HG02588 (cell line): ENCODE measurements at regions not wholly inside any gene's neighbourhood (a gene's known extent, or its start where the extent isn't known, plus 50 kb on each side); places are given as distances from the start of the nearest gene placed in this dataset.
"Not testable (repeated sequence)": the region's sequence is repeated elsewhere in the genome, so short reads cannot be mapped to it uniquely, and the experiment has no call there.

Experiments used
- ATAC-seq: cut with Tn5 transposase; IDR thresholded peaks from one replicate; pipeline ENCODE4 v1.9.1; 2021; ENCODE audit warnings: mild to moderate bottlenecking, moderate library complexity; ENCODE audit not compliant: unreplicated experiment

GRCh38 chr17:51347851-51348584, 87.7 kb downstream of the UTP18 start:
- no peak for ATAC-seq

GRCh38 chr17:51351080-51351479, 90.7 kb downstream of the UTP18 start:
- no peak for ATAC-seq

GRCh38 chr17:51351890-51352289, 91.5 kb downstream of the UTP18 start:
- ATAC-seq: no peak

- ATAC-seq: no peak
These were observed 92.5 kb downstream of the UTP18 start for GRCh38 chr17:51352798-51353197.

GRCh38 chr17:51353296-51353695, 93.0 kb downstream of the UTP18 start:
- ATAC-seq: no peak

GRCh38 chr17:51354936-51355335, 94.6 kb downstream of the UTP18 start:
- ATAC-seq: no peak

GRCh38 chr17:51355441-51356410, 95.4 kb downstream of the UTP18 start:
- ATAC-seq: no peak

- no peak for ATAC-seq
These were observed 98.7 kb downstream of the UTP18 start for GRCh38 chr17:51359055-51359454.

- ATAC-seq: no peak
These were observed 102.7 kb downstream of the UTP18 start for GRCh38 chr17:51362811-51363585.

GRCh38 chr17:51365090-51365489, 104.7 kb downstream of the UTP18 start:
- no peak for ATAC-seq

GRCh38 chr17:51366866-51367265, 106.5 kb downstream of the UTP18 start:
- ATAC-seq: no peak

GRCh38 chr17:51367836-51368235, 107.5 kb downstream of the UTP18 start:
- not testable (repeated sequence) for ATAC-seq

- no peak for ATAC-seq
These were observed 111.4 kb downstream of the UTP18 start for GRCh38 chr17:51371732-51372151.

GRCh38 chr17:51372345-51373004, 112.1 kb downstream of the UTP18 start:
- no peak for ATAC-seq

- no peak for ATAC-seq
These were observed 113.3 kb downstream of the UTP18 start for GRCh38 chr17:51373489-51374152.

GRCh38 chr17:51374209-51374608, 113.9 kb downstream of the UTP18 start:
- ATAC-seq: no peak

GRCh38 chr17:51375771-51376170, 115.4 kb downstream of the UTP18 start:
- no peak for ATAC-seq

GRCh38 chr17:51376739-51377138, 116.4 kb downstream of the UTP18 start:
- ATAC-seq: no peak

- no peak for ATAC-seq
These were observed 120.9 kb downstream of the UTP18 start for GRCh38 chr17:51381262-51381661.

- no peak for ATAC-seq
These were observed 124.9 kb downstream of the UTP18 start for GRCh38 chr17:51385208-51385607.
